IPS-20b (cell line): ENCODE measurements at regions not wholly inside any gene's neighbourhood (a gene's known extent, or its start where the extent isn't known, plus 50 kb on each side); places are given as distances from the start of the nearest gene placed in this dataset.
"Not testable (repeated sequence)": the region's sequence is repeated elsewhere in the genome, so short reads cannot be mapped to it uniquely, and the experiment has no call there.

Experiments used
- H3K27ac ChIP-seq: one replicate; pipeline ENCODE4 v1.5.1; 2013; ENCODE audit warnings: low read length
- H3K27me3 ChIP-seq: 2 replicates; pipeline ENCODE4 v1.6.1; 2013; ENCODE audit warnings: mild to moderate bottlenecking, low read length, inconsistent platforms; ENCODE audit not compliant: insufficient read depth
- H3K36me3 ChIP-seq: 2 replicates; pipeline ENCODE4 v1.6.1; 2013; ENCODE audit warnings: low read depth, mild to moderate bottlenecking, inconsistent platforms, low read length, moderate library complexity; ENCODE audit not compliant: insufficient read depth
- H3K4me1 ChIP-seq: 2 replicates; pipeline ENCODE4 v1.6.1; 2013; ENCODE audit warnings: mild to moderate bottlenecking, control low read depth, inconsistent platforms, low read length, moderate library complexity; ENCODE audit not compliant: insufficient read depth
- H3K4me3 ChIP-seq: 2 replicates; pipeline ENCODE4 v1.5.1; 2013; ENCODE audit warnings: mild to moderate bottlenecking, low read length, inconsistent platforms
- H3K9ac ChIP-seq: 2 replicates; pipeline ENCODE4 v1.6.1; 2013; ENCODE audit warnings: low read depth, mild to moderate bottlenecking, inconsistent platforms, low read length, moderate library complexity
- H3K9me3 ChIP-seq: 2 replicates; pipeline ENCODE4 v1.6.1; 2013; ENCODE audit warnings: mild to moderate bottlenecking, low read depth, low read length, inconsistent platforms; ENCODE audit not compliant: insufficient read depth

DNA sequence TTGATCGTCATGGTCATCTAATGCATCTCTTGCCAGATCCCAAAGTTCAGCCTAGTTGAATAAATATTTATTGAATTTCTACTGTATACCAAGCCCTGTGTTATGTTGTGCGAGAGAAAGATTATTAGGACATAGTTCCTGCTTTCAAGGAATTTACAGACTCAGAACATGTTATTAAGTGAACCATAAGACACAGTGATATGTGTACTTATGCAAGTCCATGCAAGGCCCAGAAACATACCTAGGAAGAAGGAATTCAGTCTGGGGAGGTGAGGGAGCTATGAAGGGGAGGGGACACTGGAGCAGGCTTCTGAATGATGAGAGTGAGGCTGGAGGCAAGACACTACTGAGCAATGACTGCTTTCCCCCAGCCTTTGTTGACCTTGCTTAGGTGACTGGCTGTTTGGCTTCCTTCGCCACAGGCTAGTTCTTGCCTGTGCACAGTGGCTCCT is 81.4 kb downstream of the ACAA2 start:
- no peak overlapping the region for H3K27ac ChIP-seq
- no peak overlapping the region for H3K9ac ChIP-seq
- no peaks in the 10 kb centered on the region for H3K36me3 ChIP-seq
- H3K9me3 ChIP-seq: no peaks in the 10 kb centered on the region
- H3K4me3 ChIP-seq: no peak overlapping the region
- no peaks in the 10 kb centered on the region for H3K27me3 ChIP-seq
- H3K4me1 ChIP-seq: peaks cover 10% of the 10 kb centered on the region; the same call in 1 of the 2 replicates

DNA sequence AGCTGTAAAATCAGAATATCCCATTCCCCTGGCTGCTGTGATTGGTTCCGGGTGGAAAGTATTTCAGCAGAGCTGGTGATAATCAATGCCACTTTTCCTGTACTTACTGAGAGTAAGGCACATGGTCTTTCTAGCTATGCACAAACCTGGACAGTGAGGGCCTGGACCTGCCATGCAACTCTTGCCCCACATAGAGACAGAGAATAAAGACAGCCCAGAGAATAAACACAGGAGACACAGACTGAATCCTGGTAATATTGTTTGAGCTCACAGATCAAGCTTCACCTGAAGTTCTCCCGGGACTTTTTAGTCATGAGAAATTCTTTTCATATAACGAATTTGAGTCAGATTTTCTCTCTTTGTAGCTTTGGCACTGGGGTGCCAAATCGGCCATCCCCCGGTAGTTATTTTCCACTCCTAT is 81.9 kb downstream of the ACAA2 start:
- Histone ChIP-seq H3K27ac (no peak overlapping the region), H3K9ac (no peak overlapping the region), H3K9me3 (no peaks in the 10 kb centered on the region), H3K4me1 (peaks cover 13% of the 10 kb centered on the region; the same call in 1 of the 2 replicates), H3K4me3 (no peak overlapping the region), H3K36me3 (no peaks in the 10 kb centered on the region), H3K27me3 (no peaks in the 10 kb centered on the region)

DNA sequence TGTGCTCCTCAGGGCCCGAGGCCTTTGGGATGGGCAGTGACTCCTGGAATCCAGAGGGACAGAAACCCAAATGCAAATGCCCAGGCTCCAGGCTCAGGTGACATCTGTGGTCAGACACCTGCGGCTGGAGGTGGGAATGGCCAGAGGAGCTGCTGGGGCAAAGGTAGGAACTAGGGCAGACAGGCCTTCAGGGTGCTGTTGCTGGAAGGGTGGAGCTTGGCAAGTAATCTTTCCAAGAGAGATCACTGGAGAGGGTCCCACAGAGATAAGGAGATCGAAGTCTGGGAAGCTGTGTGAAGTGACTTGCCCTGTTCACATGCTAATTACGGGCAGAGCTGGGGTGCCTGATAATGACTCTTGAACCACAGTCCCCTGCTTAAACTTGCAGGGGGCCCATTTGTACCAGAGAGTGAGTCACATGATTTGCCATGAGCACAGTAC is 82.4 kb downstream of the ACAA2 start:
- Histone ChIP-seq H3K27me3 (no peaks in the 10 kb centered on the region), H3K36me3 (no peaks in the 10 kb centered on the region), H3K4me3 (no peak overlapping the region), H3K4me1 (peaks cover 18% of the 10 kb centered on the region; the same call in 1 of the 2 replicates), H3K9me3 (no peaks in the 10 kb centered on the region), H3K27ac (no peak overlapping the region), H3K9ac (no peak overlapping the region)

DNA sequence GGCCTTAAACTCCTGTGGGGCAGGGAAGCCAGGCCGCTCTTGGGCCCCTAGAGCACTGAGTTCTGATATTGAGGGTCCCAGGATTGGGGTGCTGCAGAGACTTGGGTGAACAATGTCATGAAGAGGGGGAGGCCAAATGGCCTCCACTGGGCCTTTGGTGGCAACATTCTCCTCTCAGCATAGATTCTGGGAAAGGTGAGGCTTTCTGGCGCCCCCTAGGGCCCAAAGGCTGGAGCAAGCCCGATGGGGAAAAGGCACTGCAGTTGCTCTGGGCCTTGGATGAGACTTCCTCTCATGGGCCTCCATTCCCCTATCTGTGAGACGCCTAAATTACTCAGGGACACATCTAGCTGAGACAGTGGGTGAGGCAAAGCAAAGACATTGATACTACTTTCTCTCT is 84.8 kb downstream of the ACAA2 start:
- Histone ChIP-seq H3K4me3 (no peak overlapping the region), H3K9me3 (no peaks in the 10 kb centered on the region), H3K4me1 (peaks cover 21% of the 10 kb centered on the region), H3K27ac (no peak overlapping the region), H3K9ac (no peak overlapping the region), H3K36me3 (no peaks in the 10 kb centered on the region), H3K27me3 (no peaks in the 10 kb centered on the region)

DNA sequence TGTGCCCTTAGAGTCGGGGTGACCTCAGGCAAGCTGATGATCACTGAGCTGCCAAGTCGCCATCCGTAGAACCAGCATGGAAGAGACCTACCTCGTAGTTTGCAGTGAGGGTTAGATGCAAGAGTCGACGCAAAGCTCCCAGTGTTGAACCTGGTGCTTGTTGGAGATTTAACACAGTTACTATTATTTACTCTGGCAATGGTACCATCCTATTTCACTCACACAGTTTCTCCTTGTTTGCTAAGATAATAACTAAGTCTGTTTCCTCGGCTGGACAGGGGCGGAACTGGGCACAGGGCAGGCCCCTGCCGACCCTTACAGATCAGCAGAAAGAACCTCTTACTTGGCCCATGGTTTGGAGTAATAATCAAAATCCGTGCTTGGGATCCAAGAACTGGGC is 85.5 kb downstream of the ACAA2 start:
- Histone ChIP-seq H3K9me3 (no peaks in the 10 kb centered on the region), H3K4me3 (no peak overlapping the region), H3K27me3 (no peaks in the 10 kb centered on the region), H3K9ac (no peak overlapping the region), H3K4me1 (peaks cover 21% of the 10 kb centered on the region), H3K27ac (no peak overlapping the region), H3K36me3 (no peaks in the 10 kb centered on the region)

DNA sequence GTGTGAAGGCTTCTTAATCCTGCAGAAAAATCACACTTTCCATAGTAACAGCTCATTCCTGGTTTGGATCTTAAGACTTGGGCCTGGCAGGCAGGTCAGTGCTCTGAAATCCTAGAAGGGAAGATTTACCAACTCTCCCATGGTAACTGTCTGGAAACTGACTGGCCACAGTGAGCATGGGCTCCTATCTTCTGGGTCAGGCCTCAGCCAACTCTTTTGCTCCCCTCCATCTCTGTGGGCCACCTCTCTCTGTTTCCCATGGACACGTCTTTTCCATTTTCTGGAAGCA is 86.7 kb downstream of the ACAA2 start:
- Histone ChIP-seq H3K4me1 (peaks cover 21% of the 10 kb centered on the region), H3K27ac (peak overlapping the region; percentile 53), H3K27me3 (no peaks in the 10 kb centered on the region), H3K9me3 (no peaks in the 10 kb centered on the region), H3K36me3 (no peaks in the 10 kb centered on the region), H3K4me3 (no peak overlapping the region), H3K9ac (peak overlapping the region; percentile 65; the same call in 1 of the 2 replicates)

DNA sequence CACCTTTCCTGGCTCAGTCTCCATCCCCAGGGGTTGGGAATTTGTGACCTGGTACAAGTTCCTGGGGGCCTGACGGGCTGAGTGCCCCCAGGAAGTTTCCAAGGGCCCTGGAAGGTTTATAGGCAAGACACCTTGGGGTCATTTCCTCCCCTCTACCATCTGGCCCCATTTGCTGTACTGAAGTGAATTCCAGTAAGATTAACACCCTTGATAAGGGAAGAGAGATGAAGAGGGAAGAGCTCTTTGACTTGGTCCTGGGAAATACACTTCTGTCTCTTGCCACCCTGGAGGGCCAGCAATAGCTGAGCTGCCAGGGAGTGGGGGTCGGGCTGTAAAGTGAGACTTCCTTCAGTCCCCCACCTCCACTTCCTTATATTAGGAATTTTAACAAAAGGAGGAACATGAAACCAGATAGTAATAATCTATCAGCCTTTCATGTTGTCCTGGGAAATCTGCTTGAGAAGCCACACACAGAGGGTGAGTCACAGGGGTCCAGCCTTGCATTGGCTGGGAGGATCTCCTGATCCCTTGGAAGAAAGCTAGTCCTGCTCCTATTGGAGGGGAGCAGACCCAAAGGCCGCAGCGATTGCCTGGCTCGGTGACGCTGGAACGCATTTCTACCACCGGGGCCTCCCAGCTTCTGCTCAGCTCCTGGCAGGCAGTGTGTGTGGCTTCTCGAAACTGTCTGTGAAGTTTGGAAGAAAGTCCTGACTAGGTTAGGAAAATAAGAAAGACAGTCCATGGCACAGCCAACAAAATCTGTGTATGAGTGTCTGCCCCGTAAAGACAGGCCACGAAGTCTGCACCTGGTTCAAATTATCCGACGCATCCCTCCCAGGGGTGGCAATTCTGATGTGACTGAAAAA is 87.3 kb downstream of the ACAA2 start:
- H3K4me1 ChIP-seq: peaks cover 16% of the 10 kb centered on the region
- no peaks in the 10 kb centered on the region for H3K9me3 ChIP-seq
- H3K9ac ChIP-seq: peak overlapping the region; percentile 70; the same call in 1 of the 2 replicates
- H3K4me3 ChIP-seq: peak overlapping the region; percentile 34; the same call in 1 of the 2 replicates
- peak overlapping the region; percentile 53 for H3K27ac ChIP-seq
- H3K36me3 ChIP-seq: no peaks in the 10 kb centered on the region
- H3K27me3 ChIP-seq: no peaks in the 10 kb centered on the region

DNA sequence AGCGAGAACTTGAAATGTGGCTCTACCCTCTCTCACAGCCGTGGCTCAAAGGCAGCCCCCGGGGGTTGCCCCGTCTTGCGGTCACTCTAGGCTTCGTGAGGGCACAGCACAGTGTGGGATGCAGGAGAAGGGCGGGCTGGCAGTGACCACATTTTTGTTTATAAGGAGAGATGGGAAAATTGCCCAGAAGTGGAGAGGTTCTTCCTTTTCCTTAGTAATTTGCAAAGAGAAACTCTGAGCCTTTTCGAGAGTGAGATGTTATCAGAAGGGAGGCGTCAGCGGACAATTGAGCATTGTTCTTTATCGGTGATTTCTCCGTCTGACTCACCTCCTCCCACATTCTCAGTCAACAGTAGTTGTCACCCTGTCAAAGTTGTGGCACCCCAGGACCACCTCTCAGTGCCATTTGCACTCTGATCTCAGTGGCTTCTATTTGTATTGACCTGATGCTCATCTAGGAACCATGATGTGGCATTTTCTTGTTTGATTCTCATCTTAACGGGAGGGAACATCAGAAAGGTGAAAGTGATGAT is 89.6 kb downstream of the ACAA2 start:
- Histone ChIP-seq H3K9ac (no peak overlapping the region), H3K4me1 (peaks cover 11% of the 10 kb centered on the region), H3K9me3 (no peaks in the 10 kb centered on the region), H3K36me3 (no peaks in the 10 kb centered on the region), H3K27me3 (no peaks in the 10 kb centered on the region), H3K4me3 (no peak overlapping the region), H3K27ac (no peak overlapping the region)

DNA sequence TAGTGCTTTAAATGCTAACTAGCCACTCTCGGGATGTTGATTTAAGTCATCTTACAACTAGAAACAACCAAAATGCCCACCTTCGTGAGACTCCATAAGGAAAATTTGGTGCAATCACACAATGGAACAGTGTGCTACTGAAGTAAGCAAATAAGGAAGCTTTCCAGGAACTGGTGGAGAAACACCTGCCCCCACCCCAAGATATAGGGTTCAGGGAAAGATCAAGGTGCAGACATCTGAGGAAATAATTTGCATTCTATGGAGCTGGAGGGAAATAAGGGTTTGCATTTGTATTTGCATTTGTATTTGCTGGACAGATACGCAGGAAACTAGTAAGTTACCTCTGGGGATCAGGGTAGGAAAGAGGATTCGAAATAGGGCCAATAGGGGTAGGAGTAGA is 90.9 kb downstream of the ACAA2 start:
- Histone ChIP-seq H3K9me3 (no peaks in the 10 kb centered on the region), H3K4me3 (no peak overlapping the region), H3K9ac (no peak overlapping the region), H3K27me3 (no peaks in the 10 kb centered on the region), H3K27ac (no peak overlapping the region), H3K36me3 (no peaks in the 10 kb centered on the region), H3K4me1 (peaks cover 11% of the 10 kb centered on the region)

DNA sequence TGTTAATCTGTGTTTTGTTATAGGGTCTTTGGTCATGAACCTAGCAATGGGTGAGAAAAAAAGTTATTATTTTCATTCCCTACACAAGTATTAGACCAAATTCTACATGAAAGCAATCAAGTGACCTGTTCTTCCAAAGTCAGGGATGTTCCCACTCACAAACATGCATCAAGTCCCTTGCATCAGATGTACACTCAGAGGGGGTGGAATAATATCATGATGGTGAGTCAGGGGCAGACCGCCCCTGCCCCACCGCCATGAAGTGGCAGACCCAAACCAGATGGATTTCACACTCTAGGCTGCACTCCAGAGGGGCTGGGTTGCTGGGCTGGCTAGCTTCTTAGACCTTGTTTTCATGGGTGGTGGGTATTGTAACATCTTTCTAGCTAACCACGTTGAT is 91.4 kb downstream of the ACAA2 start:
- no peak overlapping the region for H3K27ac ChIP-seq
- H3K4me3 ChIP-seq: no peak overlapping the region
- peaks cover 11% of the 10 kb centered on the region for H3K4me1 ChIP-seq
- H3K9me3 ChIP-seq: no peaks in the 10 kb centered on the region
- H3K27me3 ChIP-seq: no peaks in the 10 kb centered on the region
- H3K9ac ChIP-seq: no peak overlapping the region
- no peaks in the 10 kb centered on the region for H3K36me3 ChIP-seq

DNA sequence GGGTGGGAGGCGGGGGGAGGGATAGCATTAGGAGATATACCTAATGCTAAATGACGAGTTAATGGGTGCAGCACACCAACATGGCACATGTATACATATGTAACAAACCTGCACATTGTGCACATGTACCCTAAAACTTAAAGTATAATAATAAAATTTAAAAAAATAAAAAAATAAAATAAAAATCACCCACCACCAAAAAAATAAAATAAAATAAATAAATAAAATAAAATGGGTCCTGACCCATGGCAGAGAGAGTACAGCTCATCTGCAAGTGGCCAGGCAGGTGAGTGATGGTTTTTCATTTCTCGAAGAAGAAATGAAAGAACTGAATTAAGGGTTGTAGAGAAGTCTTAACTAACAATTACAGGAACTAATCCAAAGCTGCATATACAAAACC is 92.4 kb downstream of the ACAA2 start:
- not testable (repeated sequence) for H3K36me3 ChIP-seq, H3K27ac ChIP-seq, H3K27me3 ChIP-seq, H3K9ac ChIP-seq, H3K9me3 ChIP-seq, H3K4me1 ChIP-seq, H3K4me3 ChIP-seq

DNA sequence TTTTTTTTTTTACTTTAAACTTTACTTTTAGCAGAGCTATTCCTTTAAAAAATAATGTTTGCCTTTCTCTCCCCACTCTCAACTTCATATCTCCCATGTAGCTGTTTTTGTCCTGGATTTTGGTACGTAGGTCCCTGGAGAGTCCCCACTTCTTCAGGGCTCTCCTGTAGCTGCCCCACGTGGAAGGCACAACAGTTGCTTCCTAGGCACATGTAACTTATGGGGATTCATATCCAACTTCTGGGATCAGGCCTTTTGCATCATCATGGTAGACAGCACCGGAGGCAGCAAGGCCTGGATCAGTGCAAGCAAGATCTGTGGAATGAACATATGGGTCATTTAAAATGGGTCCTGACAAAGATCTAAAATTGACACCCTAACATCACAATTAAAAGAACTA is 95.7 kb downstream of the ACAA2 start:
- Histone ChIP-seq H3K36me3 (no peaks in the 10 kb centered on the region), H3K9ac (no peak overlapping the region)

More for the DNA sequence above, 95.7 kb downstream of the ACAA2 start:
- H3K9me3 ChIP-seq: no peaks in the 10 kb centered on the region
- H3K4me3 ChIP-seq: no peak overlapping the region
- H3K27me3 ChIP-seq: no peaks in the 10 kb centered on the region
- no peak overlapping the region for H3K27ac ChIP-seq
- no peaks in the 10 kb centered on the region for H3K4me1 ChIP-seq
